HepG2 (cell line): ENCODE measurements at regions not wholly inside any gene's neighbourhood (a gene's known extent, or its start where the extent isn't known, plus 50 kb on each side); places are given as distances from the start of the nearest gene placed in this dataset.

Experiments used
- FOXC1 ChIP-seq: sonication (generic); formaldehyde crosslinking; IDR thresholded peaks from 2 replicates; pipeline ENCODE4 v1.8.0; 2022; ENCODE audit warnings: mild to moderate bottlenecking, missing genetic modification reagents, borderline replicate concordance
- KAT8 ChIP-seq: IDR thresholded peaks from 2 replicates; pipeline ENCODE4 v1.6.1; 2016; ENCODE audit warnings: missing genetic modification reagents, missing compliant biosample characterization
- PCBP2 ChIP-seq: fragments of 200-400 bp; formaldehyde crosslinking; optimal IDR thresholded peaks from 2 replicates; pipeline ENCODE3; 2018; ENCODE audit warnings: low read length, low read depth; ENCODE audit not compliant: poor library complexity, severe bottlenecking
- TAF1 ChIP-seq: sonication (generic); formaldehyde crosslinking; IDR thresholded peaks from 2 replicates; pipeline ENCODE4 v1.4.0; 2020; ENCODE audit warnings: missing genetic modification reagents
- TF ChIP-seq, protein P1 (sequence below), 2 experiments: IDR thresholded peaks; 2 replicates each; pipeline ENCODE4 v1.6.1; 2011 to 2012; ENCODE audit warnings: low read length in 2 of 2, borderline replicate concordance in 1 of 2, low read depth in 1 of 2, mild to moderate bottlenecking in 1 of 2, moderate library complexity in 1 of 2
- TF ChIP-seq, protein P2 (sequence below): sonication (generic); formaldehyde crosslinking; IDR thresholded peaks from 2 replicates; pipeline ENCODE4 v1.4.0; 2020; ENCODE audit warnings: missing genetic modification reagents

DNA sequence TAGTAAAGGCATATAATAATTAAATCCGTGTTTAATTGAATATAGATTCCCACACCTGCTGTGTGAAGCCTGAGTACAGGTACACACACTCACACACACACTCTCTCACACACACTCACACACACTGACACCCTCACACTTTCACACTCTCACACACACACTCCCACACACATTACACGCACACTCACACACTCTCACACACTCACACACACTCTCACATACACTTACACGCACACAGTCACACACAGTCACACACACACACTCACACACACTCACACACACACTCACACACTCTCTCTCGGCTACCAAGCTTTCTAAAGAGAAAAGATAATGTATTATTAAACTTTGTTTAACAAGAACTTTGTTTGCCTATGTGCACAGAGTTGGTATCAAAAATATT, 195.1 kb upstream of the CTNND2 start:
- TF ChIP-seq, protein P1, sequence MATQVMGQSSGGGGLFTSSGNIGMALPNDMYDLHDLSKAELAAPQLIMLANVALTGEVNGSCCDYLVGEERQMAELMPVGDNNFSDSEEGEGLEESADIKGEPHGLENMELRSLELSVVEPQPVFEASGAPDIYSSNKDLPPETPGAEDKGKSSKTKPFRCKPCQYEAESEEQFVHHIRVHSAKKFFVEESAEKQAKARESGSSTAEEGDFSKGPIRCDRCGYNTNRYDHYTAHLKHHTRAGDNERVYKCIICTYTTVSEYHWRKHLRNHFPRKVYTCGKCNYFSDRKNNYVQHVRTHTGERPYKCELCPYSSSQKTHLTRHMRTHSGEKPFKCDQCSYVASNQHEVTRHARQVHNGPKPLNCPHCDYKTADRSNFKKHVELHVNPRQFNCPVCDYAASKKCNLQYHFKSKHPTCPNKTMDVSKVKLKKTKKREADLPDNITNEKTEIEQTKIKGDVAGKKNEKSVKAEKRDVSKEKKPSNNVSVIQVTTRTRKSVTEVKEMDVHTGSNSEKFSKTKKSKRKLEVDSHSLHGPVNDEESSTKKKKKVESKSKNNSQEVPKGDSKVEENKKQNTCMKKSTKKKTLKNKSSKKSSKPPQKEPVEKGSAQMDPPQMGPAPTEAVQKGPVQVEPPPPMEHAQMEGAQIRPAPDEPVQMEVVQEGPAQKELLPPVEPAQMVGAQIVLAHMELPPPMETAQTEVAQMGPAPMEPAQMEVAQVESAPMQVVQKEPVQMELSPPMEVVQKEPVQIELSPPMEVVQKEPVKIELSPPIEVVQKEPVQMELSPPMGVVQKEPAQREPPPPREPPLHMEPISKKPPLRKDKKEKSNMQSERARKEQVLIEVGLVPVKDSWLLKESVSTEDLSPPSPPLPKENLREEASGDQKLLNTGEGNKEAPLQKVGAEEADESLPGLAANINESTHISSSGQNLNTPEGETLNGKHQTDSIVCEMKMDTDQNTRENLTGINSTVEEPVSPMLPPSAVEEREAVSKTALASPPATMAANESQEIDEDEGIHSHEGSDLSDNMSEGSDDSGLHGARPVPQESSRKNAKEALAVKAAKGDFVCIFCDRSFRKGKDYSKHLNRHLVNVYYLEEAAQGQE (IDR thresholded peaks at IDR 0.05; ENCODE audit: borderline replicate concordance in 1 of 2, low read depth in 1 of 2, low read length in 2 of 2): no peak
- TF ChIP-seq PCBP2: no peak
- TF ChIP-seq, protein P2, sequence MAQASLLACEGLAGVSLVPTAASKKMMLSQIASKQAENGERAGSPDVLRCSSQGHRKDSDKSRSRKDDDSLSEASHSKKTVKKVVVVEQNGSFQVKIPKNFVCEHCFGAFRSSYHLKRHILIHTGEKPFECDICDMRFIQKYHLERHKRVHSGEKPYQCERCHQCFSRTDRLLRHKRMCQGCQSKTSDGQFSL: no peak
- no peak for TF ChIP-seq FOXC1 (CRISPR knock-in tag)
- TF ChIP-seq TAF1 (CRISPR knock-in tag): no peak
- no peak for TF ChIP-seq KAT8 (CRISPR knock-in tag)
